Fibroblast of skin of abdomen (primary cell): ENCODE measurements at regions not wholly inside any gene's neighbourhood (a gene's known extent, or its start where the extent isn't known, plus 50 kb on each side); places are given as distances from the start of the nearest gene placed in this dataset.
"Not testable (repeated sequence)": the region's sequence is repeated elsewhere in the genome, so short reads cannot be mapped to it uniquely, and the experiment has no call there.

ENCODE experiments used
- DNase-seq: peaks from one replicate; pipeline ENCODE4 v3.0.0-alpha.2; 2013

DNA sequence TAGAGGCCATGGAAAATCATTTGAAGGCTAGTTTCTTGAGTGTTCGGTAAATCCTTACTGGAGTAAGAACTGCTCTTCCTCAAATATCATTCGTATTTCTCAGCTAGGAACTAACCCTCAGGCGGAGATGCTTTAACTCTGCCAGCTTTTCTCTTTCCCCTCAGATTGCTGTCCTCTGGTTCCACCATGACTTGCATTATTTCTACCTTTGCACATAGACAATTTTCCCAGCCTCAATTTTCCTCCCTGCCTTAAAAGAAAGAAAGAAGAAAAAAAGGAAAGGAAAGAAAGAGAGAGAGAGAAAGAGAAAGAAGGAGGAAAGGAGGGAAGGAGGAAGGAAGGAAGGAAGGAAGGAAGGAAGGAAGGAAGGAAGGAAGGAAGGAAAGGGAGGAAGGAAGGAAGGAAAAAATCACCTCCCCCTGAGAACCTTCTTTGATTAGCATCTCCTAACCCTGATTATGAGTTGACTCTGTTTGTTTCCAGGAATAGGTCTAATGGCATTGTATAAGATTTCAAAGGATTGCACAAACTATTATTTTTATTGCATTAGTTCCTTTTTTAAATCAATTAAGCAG, 123.3 kb upstream of the FAM204A start:
- DNase-seq = no peak

DNA sequence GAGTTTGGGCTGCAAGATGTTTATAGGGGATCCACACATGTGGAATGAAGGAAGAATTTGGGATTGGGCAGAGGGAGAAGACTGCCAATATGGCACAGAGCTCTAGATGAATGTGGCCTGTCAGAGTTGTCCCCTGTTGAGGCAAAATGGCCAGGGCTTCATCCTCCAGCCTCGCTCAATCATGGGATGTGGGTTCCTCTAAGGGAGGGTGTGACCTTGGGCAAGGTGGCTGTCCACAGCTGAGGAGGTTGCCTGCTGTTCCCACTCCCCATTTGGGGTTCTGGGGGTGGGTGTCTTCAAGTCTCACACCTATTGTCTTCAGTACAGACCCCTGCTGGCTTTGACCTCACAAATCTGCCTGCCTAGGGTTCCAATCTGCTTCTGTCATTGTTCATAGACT, 121.6 kb upstream of the FAM204A start:
- DNase-seq = no peak

GRCh38 chr10:118462401-118462800, 120.3 kb upstream of the FAM204A start:
- DNase-seq = no peak

- peak; percentile 65 for DNase-seq
Measured at GRCh38 chr10:118459642-118460193, 117.6 kb upstream of the FAM204A start.

GRCh38 chr10:118458957-118459641, 117.0 kb upstream of the FAM204A start:
- DNase-seq = no peak

- no peak for DNase-seq
Measured at GRCh38 chr10:118457824-118458428, 115.8 kb upstream of the FAM204A start.

DNA sequence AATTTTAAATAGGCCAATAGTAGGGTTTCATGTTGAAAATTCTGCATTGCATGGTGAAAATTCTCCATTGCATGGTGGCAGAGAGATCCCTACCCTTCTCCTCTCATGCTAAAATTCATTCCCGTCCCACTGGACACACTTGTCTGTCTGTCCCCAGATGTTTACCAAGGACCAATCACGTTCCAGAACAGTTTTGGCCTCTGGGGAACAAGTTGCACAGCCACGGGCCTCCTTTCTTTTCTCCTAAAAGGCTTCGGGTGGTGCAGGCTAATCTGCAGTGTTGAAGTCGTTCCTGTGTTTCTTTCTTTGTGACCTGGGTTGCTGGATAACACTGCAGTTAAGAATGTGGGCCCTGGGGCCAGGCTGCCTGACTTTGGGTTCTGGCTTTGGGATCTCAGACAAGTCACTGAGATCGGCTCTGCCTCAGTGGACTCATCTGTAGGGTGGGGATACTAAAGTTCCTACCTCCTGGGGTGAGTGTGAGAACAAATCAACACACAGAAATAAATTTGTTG, 113.1 kb upstream of the FAM204A start:
- DNase-seq = no peak

DNA sequence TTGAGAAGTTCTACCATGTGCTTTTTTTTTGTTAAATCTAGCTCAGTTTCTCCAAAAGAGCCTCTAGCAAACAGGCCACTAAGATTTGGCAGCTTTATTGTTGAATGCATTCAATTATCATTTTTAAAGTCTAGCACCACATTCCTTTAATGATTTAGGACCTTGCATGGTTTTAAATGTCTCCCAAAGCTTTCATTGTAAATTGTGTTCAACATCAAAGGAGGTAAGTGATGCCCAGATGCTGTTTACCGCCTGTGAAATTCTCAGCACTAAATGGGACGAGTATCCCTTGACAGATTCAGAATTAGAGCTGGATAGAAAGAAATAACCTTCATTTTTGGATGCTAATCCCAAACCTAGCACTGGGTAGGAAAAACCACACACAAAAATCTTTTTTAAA, 112.1 kb upstream of the FAM204A start:
- no peak for DNase-seq

GRCh38 chr10:118452098-118452497, 110.0 kb upstream of the FAM204A start:
- no peak for DNase-seq

DNA sequence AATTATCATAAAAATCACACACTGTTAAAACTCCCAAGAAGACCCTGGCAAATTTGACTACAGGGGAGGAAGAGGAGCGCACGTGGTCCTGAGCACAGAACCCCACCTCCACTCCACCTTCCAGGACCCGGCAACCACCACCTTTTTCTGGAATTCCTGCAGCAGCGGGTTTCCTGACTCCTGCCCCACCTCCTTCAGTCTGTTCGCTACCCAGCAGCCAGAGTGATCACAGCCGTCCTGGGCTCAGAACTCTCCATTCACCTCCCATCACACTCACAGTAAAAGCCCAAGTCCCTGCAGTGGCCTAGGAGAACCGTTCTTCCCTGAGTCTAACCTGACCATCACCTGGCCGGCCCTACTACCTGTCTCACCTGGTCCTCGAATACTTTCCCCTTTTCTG, 107.4 kb upstream of the FAM204A start:
- no peak for DNase-seq

GRCh38 chr10:118448744-118449143, 106.6 kb upstream of the FAM204A start:
- DNase-seq = no peak

DNA sequence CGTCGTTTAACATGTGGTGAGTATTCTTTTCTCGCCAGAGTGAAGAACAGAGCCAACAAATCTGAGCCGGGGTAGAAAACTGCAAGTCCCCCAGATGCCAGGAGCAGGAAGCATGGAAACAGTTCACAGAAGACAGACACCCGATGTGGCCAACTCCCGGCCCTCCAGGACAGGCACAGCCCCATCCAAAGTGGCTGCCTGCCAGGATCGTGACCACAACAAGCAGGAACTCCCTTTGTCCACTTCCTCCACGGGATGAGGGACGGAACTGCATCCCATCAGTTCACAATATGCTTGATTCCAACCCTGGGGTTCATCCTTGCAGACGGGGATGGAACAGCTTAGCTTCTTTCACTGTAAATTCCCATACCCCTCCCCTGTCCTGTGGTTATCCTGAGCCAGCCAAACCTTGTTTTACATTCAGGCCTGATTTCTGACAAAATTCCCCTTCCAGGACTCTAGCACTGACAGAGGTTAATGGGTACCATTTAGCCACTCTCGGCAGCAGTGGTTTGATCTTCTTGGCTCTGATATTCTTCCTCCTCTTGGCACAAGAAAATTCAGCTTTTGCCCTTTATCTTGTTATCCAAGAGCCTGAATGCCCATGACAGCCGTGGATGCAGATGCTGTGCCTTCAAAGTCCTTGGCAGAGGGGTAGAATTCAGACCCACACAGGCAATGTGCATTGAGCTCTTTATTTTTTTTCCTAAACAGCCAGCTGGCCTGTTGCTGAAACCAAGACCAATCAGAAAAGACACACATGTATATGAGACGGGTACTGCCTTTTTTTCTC, 105.5 kb upstream of the FAM204A start:
- DNase-seq = peak; percentile 55

GRCh38 chr10:118445535-118445934, 103.4 kb upstream of the FAM204A start:
- no peak for DNase-seq

- no peak for DNase-seq
Measured at GRCh38 chr10:118444069-118444468, 101.9 kb upstream of the FAM204A start.

GRCh38 chr10:118442032-118442431, 99.9 kb upstream of the FAM204A start:
- no peak for DNase-seq

GRCh38 chr10:118439824-118440223, 97.7 kb upstream of the FAM204A start:
- no peak for DNase-seq

DNA sequence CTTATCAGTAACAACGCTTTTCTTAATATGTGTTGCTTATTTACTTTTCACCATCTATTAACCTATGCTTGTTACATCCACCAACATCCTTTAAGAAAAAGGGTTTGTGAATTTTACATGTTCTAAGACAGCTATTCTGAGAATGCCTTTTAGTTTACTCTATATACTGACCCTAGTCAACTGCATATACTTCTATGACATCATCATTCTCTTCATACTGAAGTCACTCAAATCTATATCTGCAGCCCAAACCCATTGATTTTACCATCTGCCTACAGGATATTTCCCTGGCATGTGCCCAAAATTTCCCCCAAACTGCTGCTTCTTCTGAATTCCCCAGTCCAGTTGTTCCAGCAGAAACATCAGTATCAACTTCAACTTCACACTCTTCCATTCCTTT, 94.6 kb upstream of the FAM204A start:
- DNase-seq = no peak

GRCh38 chr10:118430190-118430589, 88.1 kb upstream of the FAM204A start:
- DNase-seq = no peak

DNA sequence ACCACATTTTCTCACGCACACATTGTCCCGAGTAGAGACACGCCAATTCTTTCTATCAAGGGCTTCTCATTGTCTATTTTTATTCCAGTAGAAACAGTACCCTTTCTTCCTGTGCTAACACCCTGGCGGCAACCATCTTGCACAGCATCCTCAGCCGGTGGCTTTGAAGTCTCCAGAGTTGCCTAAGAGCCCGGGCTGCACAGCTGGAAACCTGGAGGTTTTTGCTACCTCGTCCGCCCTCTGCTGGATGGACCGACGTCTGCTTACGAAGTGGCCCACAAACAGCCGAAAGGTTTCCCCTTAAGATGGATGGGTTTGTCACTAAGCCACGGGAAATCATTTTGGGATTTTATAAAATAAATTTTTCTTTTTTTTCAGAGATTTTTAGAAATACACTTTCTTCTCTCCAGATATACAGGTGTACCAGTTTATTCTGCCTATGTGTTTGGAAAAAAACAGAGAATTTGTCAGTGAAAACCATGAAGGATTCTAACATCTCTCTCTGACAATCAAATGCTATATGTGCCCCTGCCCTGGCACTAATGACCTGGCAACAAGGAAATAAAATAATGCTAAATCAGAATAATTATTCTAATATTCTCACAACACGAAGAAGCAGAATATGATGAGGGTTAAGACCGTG, 81.8 kb upstream of the FAM204A start:
- DNase-seq = peak; percentile 88

DNA sequence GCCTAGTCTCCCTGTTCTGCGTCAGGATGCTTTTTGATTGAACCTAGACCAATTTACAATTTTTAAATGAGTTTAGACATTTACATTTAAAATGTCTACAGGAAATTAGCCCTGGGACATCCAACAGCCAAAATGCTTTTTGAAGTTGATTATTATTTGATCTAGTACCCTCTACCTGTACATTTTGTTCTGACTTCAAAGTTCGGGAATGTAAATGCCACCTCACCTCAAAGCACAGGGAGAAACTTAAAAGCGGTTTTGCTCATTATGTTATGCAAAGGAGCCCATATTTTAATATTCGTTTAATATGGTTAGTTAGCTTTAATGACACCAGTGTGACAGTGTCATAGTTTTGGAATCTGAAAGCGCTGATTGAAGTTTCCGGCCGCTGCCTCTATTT, 80.1 kb upstream of the FAM204A start:
- DNase-seq = no peak

- DNase-seq = not testable (repeated sequence)
Measured at GRCh38 chr10:118420049-118420448, 77.9 kb upstream of the FAM204A start.

- DNase-seq = no peak
Measured at GRCh38 chr10:118412932-118413331, 70.8 kb upstream of the FAM204A start.
